ENCODE measurements at regions not wholly inside any gene's neighbourhood (a gene's known extent, or its start where the extent isn't known, plus 50 kb on each side); places are given as distances from the start of the nearest gene placed in this dataset.
"Not testable (repeated sequence)": the region's sequence is repeated elsewhere in the genome, so short reads cannot be mapped to it uniquely, and the experiment has no call there.

DNA sequence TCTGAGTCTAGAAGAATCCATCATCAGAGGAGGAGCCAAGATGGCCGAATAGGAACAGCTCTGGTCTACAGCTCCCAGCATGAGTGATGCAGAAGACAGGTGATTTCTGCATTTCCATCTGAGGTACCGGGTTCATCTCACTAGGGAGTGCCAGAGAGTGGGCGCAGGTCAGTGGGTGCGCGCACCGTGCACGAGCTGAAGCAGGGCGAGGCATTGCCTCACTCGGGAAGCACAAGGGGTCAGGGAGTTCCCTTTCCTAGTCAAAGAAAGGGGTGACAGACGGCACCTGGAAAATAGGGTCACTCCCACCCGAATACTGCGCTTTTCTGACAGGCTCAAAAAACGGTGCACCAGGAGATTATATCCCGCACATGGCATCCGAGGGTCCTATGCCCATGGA is 837.5 kb downstream of the TAF11L14 start:
- H3K4me1 ChIP-seq (ENCODE audit: insufficient read depth, low read length); H3K27ac ChIP-seq (ENCODE audit: extremely low read length, insufficient read depth, low read length); H3K9me3 ChIP-seq (ENCODE audit: low read length); H2AFZ ChIP-seq (ENCODE audit: low read length); H3K36me3 ChIP-seq (replicated peaks in 1 of 2; ENCODE audit: control insufficient read depth in 1 of 2, insufficient read depth in 2 of 2, low read length in 2 of 2); DNase-seq (ENCODE audit: low spot score); H3K9ac ChIP-seq (ENCODE audit: insufficient read depth, low read depth, low read length); H3K4me3 ChIP-seq (replicated peaks in 1 of 3; ENCODE audit: insufficient read depth in 1 of 3, low read depth in 2 of 3, low read length in 3 of 3); H3K79me2 ChIP-seq (ENCODE audit: insufficient read depth, low read length); H3K4me2 ChIP-seq (ENCODE audit: low read depth, low read length); FAIRE-seq; intact Hi-C loops (cut with micrococcal nuclease; ENCODE audit: unreplicated experiment); BruUV-seq (replicated peaks); H3K27me3 ChIP-seq (ENCODE audit: control insufficient read depth in 1 of 2, insufficient read depth in 2 of 2, low read length in 2 of 2); POLR2A ChIA-PET; ATAC-seq; in situ Hi-C loops (cut with HindIII; ENCODE audit: extremely low pct_ligation_motif_present, low pct_unique_long_range_greater_than_20kb); CTCF ChIA-PET (ENCODE audit: low intra/inter-chr PET ratio, low total read pairs); H4K20me1 ChIP-seq (ENCODE audit: insufficient read depth, low read length): not testable (repeated sequence)
- 59% methylated on average over 13 of the region's 15 CpGs for WGBS (ENCODE audit: low lambda C conversion rate)

GRCh38 chr5:18483451-18483850 is 849.2 kb downstream of the TAF11L14 start:
- H3K27me3 ChIP-seq (ENCODE audit: control insufficient read depth in 1 of 2, insufficient read depth in 2 of 2, low read length in 2 of 2): no peaks in the 10 kb centered on the region
- no peaks in the 10 kb centered on the region; the same call in 1 of the 2 replicates for H3K9me3 ChIP-seq (ENCODE audit: low read length)
- H3K79me2 ChIP-seq (ENCODE audit: insufficient read depth, low read length): no peaks in the 10 kb centered on the region
- no peak overlapping the region for H3K4me3 ChIP-seq (replicated peaks in 1 of 3; ENCODE audit: insufficient read depth in 1 of 3, low read depth in 2 of 3, low read length in 3 of 3)
- no peaks in the 10 kb centered on the region for H3K36me3 ChIP-seq (replicated peaks in 1 of 2; ENCODE audit: control insufficient read depth in 1 of 2, insufficient read depth in 2 of 2, low read length in 2 of 2)
- no peaks in the 10 kb centered on the region for H3K4me1 ChIP-seq (ENCODE audit: insufficient read depth, low read length)
- H3K27ac ChIP-seq (ENCODE audit: extremely low read length, insufficient read depth, low read length): no peak overlapping the region
- in situ Hi-C loops (cut with HindIII; ENCODE audit: extremely low pct_ligation_motif_present, low pct_unique_long_range_greater_than_20kb) (no loop called here), intact Hi-C loops (cut with micrococcal nuclease; ENCODE audit: unreplicated experiment) (no loop called here)
- WGBS (ENCODE audit: low lambda C conversion rate): 0% methylated on average over 3 of the region's 3 CpGs
- ChIA-PET CTCF (ENCODE audit: low intra/inter-chr PET ratio, low total read pairs) (no interaction called here), POLR2A (no interaction called here)
- no peaks in the 10 kb centered on the region for H4K20me1 ChIP-seq (ENCODE audit: insufficient read depth, low read length)
- no peak for FAIRE-seq
- no peak overlapping the region for H3K9ac ChIP-seq (ENCODE audit: insufficient read depth, low read depth, low read length)
- ATAC-seq: no peak
- BruUV-seq (replicated peaks): no TSS peak
- no peak overlapping the region for H2AFZ ChIP-seq (ENCODE audit: low read length)
- no peak for DNase-seq (ENCODE audit: low spot score)
- H3K4me2 ChIP-seq (ENCODE audit: low read depth, low read length): no peak overlapping the region
- TF ChIP-seq ZNF7 (CRISPR knock-in tag; IDR thresholded peaks at IDR 0.05) (no peak), RFX1 (IDR thresholded peaks at IDR 0.05) (no peak), ZNF280D (CRISPR knock-in tag; IDR thresholded peaks at IDR 0.05) (no peak), GFI1 (CRISPR knock-in tag; IDR thresholded peaks at IDR 0.05; ENCODE audit: borderline replicate concordance) (no peak), SMAD9 (CRISPR knock-in tag; IDR thresholded peaks at IDR 0.05) (no peak), ZMYM2 (CRISPR knock-in tag; IDR thresholded peaks at IDR 0.05) (no peak), XRCC5 (optimal IDR thresholded peaks at IDR 0.05; ENCODE audit: low read length) (no peak), MBD4 (IDR thresholded peaks at IDR 0.05; ENCODE audit: borderline replicate concordance, low read length) (no peak), ZNF12 (CRISPR knock-in tag; IDR thresholded peaks at IDR 0.05) (no peak)
- TF ChIP-seq, protein P1, sequence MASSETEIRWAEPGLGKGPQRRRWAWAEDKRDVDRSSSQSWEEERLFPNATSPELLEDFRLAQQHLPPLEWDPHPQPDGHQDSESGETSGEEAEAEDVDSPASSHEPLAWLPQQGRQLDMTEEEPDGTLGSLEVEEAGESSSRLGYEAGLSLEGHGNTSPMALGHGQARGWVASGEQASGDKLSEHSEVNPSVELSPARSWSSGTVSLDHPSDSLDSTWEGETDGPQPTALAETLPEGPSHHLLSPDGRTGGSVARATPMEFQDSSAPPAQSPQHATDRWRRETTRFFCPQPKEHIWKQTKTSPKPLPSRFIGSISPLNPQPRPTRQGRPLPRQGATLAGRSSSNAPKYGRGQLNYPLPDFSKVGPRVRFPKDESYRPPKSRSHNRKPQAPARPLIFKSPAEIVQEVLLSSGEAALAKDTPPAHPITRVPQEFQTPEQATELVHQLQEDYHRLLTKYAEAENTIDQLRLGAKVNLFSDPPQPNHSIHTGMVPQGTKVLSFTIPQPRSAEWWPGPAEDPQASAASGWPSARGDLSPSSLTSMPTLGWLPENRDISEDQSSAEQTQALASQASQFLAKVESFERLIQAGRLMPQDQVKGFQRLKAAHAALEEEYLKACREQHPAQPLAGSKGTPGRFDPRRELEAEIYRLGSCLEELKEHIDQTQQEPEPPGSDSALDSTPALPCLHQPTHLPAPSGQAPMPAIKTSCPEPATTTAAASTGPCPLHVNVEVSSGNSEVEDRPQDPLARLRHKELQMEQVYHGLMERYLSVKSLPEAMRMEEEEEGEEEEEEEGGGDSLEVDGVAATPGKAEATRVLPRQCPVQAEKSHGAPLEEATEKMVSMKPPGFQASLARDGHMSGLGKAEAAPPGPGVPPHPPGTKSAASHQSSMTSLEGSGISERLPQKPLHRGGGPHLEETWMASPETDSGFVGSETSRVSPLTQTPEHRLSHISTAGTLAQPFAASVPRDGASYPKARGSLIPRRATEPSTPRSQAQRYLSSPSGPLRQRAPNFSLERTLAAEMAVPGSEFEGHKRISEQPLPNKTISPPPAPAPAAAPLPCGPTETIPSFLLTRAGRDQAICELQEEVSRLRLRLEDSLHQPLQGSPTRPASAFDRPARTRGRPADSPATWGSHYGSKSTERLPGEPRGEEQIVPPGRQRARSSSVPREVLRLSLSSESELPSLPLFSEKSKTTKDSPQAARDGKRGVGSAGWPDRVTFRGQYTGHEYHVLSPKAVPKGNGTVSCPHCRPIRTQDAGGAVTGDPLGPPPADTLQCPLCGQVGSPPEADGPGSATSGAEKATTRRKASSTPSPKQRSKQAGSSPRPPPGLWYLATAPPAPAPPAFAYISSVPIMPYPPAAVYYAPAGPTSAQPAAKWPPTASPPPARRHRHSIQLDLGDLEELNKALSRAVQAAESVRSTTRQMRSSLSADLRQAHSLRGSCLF (CRISPR knock-in tag; IDR thresholded peaks at IDR 0.05; ENCODE audit: borderline replicate concordance): no peak

All from HepG2 (cell line).